T-helper 1 cell (primary cell): ENCODE measurements at regions not wholly inside any gene's neighbourhood (a gene's known extent, or its start where the extent isn't known, plus 50 kb on each side); places are given as distances from the start of the nearest gene placed in this dataset.
"Not testable (repeated sequence)": the region's sequence is repeated elsewhere in the genome, so short reads cannot be mapped to it uniquely, and the experiment has no call there.

Experiments
- DNase-seq, 5 donors: peaks; one replicate each; pipeline ENCODE4 v3.0.0-alpha.2; 2012 to 2020

DNA sequence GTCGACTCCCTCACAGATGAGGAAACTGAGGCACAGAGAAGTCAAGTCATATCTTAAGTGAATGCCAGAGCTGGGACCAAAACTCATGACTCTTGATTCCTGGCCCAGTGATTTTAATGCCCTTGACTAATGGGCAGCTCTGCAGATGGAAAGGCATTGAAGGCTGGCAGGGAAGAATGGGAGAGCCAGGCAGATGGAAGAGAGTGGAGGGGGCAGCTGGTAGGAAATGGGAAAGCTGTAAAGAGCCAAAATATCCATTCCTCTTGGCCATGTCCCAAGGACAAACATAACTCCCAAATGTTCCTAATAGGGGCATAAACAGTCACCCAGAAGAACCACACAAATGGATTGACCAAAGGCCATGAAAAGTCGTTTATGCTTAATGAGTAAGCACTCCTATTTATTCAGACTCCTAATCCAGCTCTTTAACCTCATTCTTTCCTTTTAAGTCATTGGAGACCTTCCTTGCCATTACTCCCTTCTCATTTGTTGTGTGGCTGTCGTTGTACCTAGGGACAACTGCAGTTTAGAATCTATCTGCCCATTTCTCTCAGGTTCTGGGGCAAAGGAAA is 330.5 kb upstream of the ROPN1 start:
- DNase-seq = no peak

DNA sequence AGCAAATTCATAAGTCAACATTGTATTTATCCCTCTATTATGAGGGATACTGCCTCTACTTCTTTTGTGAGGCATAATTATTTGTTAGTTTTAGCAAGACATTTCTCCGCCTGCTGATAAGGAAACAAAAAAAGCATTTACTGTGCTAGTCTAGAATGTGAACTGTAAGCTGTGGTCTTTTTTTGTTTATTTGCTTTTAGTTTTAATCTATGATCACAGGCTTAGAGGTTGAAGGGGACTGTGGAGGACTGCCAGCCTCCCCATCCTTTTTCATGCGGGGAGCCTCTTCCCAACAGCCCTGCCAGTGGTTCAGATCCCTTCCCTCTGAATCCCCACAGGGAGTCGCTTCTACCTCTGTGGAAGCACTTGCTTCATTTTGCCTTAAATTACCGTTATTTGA is 331.0 kb upstream of the ROPN1 start:
- DNase-seq = no peak

DNA sequence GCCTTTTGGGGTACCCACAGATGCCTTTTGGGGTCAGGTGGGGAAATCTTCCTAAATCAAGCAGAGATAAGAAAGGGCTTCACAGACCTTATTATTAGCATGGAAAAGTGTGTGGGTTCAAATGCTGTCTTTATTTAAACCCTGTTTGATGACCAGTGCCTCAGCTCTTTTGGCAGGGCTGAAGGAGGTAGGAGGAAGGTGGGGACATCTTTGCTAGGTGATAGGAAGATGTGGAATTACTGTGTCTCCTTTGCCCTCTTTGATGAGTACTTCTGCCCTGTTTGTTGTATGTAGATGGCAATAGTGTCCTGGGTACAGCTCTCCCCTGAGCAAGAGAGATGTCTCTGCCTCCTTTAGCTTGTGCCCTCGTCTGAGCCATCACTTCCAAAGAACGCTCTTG is 333.3 kb upstream of the ROPN1 start:
- DNase-seq = no peak

DNA sequence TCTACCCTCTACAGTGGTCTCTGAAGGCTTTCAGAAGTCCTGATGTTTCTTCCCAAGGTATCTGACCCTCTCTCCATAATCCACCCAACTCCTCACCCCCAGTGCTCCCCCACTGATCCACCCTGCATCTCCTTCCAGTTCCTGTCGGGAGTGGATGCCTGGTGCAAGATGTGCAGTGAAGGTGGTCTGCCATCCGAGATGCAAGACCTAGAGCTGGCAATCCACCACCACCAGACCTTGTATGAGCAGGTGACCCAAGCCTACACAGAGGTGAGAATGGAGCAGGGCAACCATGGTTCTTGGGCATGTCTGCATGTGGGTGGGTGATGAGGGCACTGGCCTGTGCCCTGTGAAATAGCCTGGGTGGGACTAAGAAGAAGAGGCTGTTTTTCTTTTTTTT is 337.8 kb upstream of the ROPN1 start:
- DNase-seq = no peak

DNA sequence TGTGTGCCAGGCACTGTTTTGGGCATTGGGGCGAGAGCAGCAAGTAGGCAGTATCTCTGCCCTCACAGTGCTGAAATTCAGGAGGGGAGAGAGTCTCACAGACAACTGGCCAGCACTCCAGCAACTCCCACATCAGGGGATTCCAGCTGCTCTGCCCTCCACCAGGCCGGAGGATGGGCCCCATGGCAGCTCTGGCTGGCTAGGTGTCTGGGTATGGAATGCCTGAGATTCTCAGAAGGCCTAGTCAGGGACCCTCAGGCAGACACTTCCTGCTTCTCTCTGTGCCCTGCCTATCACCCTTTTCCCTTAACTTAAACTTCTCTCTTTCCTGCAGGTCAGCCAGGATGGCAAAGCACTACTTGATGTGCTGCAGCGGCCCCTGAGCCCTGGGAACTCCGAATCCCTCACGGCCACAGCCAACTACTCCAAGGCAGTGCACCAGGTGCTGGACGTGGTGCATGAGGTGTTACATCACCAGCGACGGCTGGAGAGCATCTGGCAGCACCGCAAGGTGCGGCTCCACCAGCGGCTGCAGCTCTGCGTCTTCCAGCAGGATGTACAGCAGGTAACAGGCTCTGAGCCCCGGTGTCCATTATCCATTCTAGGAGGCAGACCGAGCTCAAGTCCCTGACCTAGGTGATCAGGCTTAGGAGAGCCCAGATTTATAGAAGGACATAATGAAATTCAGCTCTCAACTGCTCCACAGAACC is 342.2 kb upstream of the ROPN1 start:
- no peak for DNase-seq

DNA sequence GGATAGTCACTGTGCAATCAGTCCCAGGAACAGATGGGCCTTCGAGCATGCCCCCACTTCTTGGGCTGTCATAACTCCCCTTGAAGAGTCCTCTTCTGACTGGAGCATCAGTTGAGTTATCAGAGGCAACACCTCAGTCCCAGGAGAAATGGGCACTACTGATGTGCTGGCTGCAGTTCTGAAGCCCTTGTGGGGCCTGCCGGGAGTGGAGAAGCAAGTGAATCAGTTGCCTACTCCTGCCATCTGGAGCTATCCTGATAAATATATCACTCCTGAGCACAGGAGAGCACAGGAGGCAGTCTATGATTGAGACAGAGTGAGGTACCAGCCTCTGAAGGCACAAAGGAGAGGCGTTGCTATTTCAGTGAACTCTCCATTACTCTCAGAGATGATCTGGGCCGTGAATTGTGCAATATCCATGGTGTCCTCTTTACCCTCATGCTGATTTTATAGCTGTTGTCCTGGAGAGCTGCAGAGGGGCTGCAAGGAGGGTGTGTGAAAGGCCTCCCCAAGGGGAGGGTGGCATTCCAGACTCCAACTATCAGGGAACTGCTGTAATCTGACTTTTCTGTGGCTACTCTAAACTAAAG is 344.2 kb upstream of the ROPN1 start:
- no peak for DNase-seq

DNA sequence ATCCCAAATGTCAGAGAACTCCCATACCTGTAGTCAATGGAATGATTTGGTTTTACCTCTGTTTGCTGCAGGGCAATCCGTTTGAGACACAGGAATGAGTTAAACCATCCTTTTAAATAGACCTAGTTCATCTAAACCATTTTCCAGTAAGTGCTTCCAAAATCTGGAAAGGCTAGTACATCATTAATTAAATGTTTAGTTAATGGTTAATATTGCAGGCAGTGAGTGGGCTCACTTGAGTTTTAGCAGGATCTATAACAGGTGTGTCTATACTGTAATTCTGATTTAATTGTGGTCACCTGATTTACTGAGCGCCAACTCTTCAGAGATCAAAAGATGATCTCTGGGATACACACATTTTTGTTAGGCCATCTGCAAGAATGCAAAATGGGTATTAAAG is 353.9 kb upstream of the ROPN1 start:
- DNase-seq = no peak

DNA sequence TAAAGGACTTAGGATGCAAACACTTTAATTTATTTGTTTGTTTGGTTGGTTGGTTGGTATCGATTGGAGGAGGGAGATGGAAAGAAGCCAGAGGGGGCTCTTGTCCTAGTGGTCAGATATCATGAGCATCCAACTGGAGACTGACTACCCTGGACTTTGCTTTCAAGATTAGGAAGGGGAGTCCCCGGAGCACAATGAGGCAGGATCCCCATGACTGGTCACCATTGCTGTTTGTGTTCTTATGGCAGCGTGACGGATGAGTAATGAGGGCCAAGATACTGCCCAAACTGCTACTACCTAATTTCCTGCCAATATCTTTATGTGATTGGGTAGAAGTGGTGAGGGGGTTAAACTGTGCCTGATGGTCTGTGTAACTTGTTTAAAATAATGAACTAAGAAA is 354.6 kb upstream of the ROPN1 start:
- no peak for DNase-seq

DNA sequence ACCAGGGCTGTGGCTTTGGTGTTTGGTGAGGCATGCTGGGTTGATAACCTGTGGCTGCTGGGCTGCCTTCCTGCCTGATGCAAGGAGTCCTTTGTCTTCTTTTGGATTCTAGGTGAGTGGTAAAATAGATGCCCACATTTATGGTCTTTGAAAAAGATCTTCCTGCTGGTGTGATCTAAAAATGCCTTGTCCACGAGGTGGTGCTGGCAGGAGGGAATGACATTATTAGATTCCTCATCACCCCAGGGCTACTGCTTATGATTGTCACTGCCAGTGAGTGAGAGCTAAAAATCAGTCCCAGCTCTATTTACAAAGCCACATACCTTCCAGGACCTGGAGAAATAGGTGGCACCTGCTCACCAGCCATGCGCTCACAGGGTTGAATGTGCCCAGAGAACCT is 355.5 kb upstream of the ROPN1 start:
- DNase-seq = no peak

DNA sequence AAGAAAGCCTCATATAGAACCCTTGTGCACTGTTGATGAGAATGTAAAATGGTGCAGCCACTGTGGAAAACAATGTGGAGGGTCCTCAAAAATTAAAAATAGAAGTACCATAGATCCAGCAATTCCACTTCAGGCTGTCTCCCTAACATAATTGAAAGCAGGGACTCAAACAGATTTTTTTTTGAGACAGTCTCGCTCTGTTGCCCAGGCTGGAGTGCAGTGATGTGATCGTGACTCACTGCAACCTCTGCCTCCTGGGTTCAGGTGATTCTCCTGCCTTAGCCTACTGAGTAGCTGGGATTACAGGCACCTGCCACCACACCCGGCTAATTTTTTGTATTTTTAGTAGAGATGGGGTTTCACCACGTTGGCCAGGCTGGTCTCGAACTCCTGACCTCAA is 356.6 kb upstream of the ROPN1 start:
- not testable (repeated sequence) for DNase-seq

DNA sequence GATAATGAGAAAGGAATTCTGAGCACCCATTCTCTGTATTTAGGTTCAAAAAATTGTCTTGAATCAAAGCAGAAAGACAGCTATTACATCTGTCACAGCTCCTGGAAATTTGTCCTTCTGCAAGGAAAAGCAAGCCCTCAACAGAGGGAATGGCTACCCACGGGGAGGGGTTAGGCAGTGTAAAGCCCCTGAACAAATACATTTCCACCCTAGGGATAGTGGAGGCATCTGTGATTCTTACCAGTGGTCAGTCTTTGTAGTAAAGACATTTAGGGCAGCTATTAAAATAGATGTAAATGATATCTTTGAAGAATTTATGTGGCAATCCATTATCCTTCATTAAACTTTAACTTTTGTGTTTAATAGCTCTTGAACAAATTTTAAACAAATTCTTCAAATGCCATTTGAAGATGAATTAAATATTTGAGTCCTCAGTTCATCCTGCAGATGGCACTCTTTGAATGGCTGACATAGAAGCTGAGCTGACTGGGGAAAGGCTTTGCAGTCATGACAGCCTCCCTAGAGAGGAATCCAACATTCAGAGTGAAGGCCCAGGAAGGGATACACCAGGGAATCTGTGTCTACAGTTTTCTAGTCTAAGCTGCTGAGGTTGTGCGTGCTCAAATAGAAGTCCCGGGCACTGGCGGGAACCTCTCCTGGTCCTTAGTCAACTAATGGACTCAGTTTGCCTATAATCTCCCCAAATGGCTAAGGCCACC is 359.7 kb upstream of the ROPN1 start:
- peak in 1 of 5 donors; percentile 3 for DNase-seq

DNA sequence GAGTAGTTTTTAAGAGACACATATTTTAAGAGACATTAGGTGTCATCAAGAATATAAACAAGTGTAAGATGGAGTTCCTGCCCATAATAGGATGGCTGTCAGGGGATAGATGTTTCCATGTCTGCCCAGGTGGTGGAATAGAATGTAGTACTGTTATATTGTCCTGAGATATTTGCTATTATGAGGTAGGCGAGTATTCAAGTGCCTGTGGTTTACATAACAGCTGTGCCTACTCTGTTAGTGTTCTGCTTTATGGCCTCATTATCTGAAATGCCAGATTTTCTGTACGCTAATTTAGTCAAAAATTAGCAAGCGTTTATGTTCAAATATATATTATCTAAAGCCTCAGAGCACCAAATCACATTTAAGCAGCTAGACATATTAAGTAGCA is 360.2 kb upstream of the ROPN1 start:
- no peak for DNase-seq

DNA sequence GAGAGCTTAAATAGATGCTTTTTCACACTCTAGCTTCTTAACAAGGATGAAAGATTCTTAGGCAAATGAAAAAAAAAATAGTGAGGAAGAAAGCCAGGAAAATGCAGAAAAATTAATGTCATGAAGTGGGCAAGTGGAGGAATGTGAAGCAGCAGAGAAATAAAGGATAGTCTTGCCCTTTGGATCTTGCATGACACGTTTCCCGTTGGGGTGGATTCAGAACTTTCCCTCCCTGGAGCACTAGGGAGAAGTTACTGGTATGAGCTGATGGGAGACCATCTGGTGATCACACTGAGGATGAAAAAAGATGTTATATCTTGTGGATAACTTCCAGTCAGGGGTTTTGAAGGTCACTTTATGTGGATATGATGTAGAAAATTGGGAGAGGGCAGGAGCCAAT is 361.8 kb upstream of the ROPN1 start:
- no peak for DNase-seq

DNA sequence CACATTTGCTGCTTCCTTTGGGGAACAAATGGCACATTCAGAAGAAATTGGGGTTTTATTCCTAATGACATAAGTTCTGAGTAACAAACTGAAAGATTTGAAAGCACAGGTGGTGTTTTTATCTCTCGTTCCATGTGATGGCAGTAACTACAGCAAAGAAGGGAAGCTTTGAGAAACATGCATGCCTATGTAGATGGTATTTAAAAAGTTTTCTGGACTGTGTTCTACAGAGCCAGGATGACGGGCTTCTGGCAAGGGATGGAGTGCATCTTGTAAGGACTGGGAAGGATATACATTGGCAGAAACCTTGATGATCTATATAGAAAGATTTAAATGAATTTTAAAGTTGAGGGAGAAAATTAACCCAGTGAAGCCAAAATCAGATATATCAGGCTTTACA is 362.2 kb upstream of the ROPN1 start:
- DNase-seq = no peak

DNA sequence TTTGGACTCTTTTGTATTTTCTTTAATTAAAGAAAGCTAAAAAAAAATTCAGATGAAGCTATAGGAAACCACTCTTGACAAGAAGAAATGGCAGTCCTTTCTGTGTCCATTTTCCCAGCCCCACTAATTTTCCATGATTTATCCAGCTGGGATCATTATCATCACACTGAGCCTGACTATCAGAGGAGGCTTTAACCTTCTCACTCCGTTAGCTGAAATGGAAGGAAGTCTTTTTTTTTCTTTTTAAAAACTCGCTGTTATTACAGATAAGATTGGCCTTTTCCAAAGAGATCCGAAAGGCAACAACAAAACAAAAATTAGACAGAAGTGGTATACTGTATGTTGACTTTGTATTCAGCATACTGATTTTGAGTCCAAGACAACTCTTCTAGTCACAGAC is 366.2 kb upstream of the ROPN1 start:
- no peak for DNase-seq

DNA sequence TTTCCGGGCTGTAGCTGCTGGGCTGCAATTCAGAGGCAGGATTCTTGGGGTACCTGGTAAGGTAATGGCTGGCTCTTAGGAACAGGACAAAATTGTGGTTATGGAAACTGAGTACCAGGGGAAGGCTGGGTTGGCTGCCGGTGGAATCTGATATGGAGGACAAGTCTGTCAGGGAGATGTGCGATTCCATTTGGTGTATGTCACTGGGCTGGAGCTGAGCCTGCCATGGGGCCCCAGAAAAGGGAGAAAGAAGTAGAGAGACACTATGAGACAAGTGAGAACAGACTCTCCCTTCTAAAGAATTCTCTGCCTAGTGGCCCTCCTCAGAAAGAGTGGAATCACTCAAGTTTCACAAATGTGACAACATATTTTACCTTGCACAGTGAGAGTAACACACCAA is 368.2 kb upstream of the ROPN1 start:
- DNase-seq = no peak

DNA sequence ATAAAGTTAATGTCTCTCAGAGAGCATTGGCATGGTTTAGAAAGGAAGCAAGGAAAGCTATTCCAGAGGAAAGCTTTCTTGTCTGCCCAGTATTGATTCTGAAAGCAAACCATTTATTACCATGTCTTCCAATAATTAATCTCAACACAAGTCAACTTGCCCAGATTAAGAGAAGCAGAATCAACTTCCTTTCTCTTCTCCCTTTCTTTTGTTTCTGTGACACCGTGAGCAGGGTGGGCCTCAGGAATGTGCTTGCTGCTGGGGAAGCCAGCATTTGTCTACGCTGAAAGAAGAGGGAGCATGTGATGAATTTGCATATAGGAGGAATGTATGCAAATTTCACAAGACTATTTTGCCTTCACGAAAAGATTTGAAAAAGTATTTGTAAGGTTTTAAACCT is 368.6 kb upstream of the ROPN1 start:
- no peak for DNase-seq

DNA sequence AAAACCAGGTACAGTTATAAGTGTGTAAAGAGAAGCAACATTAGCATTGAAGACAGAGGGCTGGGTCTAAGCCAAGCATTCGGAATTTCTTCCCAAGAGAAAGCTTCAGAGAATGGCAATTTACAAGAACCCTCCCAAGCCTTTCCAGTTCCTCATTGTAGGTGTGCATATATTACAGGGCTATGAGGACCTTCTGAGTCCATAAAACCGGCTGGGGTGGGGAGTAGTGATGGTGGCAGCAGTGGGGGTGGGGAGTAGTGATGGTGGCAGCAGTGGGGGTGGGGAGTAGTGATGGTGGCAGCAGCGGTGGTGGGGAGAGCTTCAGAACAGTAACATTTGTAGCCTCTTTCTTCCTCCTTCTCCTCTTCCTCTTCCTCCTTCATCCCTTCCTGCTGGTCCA is 368.7 kb upstream of the UMPS start:
- DNase-seq = no peak

DNA sequence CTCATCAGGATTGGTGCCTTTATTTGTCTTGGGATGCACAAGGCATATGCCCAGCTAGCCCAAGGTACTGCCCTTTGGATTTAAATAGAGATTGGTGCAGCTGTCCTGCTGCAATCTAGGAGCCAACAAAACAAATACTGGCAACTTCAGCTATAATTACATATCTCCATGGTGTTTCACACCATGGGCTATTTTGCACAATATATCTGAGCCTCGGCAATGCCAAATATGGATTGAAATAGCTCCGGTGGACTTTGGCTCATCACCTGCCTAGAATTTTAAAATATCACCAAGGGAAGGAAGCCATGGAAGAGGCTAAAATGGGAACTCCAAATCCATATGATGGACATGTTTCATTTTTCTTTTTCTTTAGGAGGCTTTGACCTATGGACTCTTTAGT is 367.8 kb upstream of the UMPS start:
- DNase-seq = no peak

DNA sequence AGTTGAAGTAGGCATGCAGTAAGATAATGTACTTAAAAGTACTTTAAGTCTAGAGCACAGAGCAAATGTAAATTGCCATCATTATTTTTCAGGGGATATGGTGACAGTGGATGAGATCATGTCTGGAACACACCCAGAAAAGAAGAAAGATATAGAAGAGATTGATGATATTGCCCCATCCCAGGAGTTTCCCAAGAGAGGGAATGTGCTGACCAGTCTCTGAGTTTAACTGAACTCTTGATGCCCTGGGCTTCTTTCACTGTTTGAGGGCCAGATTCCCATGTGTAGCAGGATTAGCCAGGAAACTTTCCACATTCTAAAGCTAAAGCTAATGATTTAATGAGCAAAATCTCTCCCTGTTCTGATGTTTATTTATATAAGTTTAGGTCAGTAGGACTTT is 366.8 kb upstream of the UMPS start:
- DNase-seq = no peak

DNA sequence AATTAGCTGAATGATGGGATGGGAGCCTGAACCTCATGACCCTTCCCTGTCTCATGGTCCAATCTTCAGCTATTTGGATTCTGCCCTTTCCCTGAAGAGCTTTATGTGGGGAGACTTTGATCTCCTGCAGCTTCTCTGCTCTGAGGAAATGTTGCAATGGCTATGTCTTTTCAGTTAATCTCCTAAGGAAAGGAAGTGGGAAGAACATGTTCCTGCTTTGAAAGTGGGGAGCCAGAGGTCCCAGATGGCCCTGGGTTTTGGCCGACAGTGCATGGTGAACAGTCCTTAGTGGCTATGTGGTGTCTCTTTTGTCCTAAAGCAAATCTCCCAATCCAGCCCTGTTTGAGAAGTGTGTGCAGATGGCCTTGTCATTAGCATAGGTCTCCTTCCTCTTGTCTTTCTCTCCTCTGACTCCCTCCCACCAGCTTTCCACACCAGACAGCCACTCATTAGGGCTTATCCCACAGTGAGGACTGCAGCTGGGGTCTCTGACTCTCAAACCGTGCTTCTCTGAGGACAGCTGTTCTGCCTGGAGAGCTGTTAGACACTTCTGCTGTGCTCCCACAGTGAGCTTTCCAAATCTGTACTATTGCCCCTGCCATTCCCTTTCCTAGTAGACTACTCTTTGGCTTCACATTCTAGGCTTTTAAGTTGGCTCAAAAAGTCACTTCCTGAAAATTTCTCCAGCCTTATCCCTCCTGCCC is 365.8 kb upstream of the UMPS start:
- DNase-seq = no peak

DNA sequence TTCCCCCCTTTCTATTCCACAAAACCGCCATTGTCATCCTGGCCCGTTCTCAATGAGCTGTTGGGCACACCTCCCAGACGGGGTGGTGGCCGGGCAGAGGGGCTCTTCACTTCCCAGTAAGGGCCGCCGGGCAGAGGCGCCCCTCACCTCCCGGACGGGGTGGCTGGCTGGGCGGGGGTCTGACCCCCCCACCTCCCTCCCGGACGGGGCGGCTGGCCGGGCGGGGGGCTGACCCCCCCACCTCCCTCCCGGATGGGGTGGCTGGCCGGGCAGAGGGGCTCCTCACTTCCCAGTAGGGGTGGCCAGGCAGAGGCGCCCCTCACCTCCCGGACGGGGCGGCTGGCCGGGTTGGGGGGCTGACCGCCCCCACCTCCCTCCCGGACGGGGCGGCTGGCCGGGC is 363.6 kb upstream of the UMPS start:
- DNase-seq = not testable (repeated sequence)

DNA sequence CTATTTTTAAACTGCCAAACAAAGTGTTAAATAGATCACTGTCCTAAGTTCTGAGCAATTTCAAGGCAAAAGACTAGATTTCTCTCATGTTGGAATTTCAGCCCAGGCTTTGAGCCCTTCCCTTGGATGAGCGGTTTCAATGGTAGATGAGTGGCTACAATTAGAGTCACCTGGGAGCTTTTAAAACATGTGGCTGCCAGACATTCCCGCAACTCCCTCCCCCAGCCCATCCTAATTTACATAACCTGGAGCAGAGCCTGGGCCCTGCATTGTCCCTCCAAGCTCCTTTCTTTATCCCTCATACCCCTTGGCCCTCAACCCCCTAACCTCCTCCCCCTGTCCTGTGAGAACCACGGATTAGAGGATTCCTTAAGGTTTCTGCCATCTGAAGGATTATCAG is 357.5 kb upstream of the UMPS start:
- no peak for DNase-seq
